GM12878 (cell line): ENCODE measurements at regions not wholly inside any gene's neighbourhood (a gene's known extent, or its start where the extent isn't known, plus 50 kb on each side); places are given as distances from the start of the nearest gene placed in this dataset.

Source experiments
- ATAC-seq: fragments of 200-7000 bp; cut with Tn5 transposase; 3 replicates; pipeline ENCODE4 v1.9.1; 2020; ENCODE audit warnings: mild to moderate bottlenecking, moderate library complexity
- BruUV-seq: library from RNA; stranded (reverse); fragments of 400-500 nt; replicated peaks from 2 replicates; lab custom pipeline; 2021; lab: Mats Ljungman, UMichigan
- CTCF ChIA-PET: fragments of 300-600 bp; sonication (Branson Sonifier 250); formaldehyde crosslinking; extraction: SDS; loops from one replicate; lab custom pipeline; 2021; ENCODE audit warnings: inconsistent platforms; lab: Yijun Ruan, JAX
- POLR2A ChIA-PET: fragments of 350-600 bp; formaldehyde crosslinking; extraction: SDS; loops from one replicate; lab custom pipeline; 2021; ENCODE audit warnings: inconsistent platforms; lab: Charles Lee
- RAD21 ChIA-PET: fragments of 300-600 bp; sonication (Branson Sonifier 250); formaldehyde crosslinking; loops from one replicate; lab custom pipeline; 2023; ENCODE audit warnings: antibody characterized with exemption; ENCODE audit not compliant: unreplicated experiment; lab: Charles Lee
- SMC1A ChIA-PET: fragments of 300-600 bp; sonication (Branson Sonifier 250); formaldehyde crosslinking; loops from one replicate; lab custom pipeline; 2023; ENCODE audit not compliant: unreplicated experiment, uncharacterized antibody; lab: Charles Lee
- DNase-seq: peaks from one replicate; pipeline ENCODE4 v3.0.0-alpha.2; 2011; ENCODE audit warnings: low read depth, low spot score
- FAIRE-seq: peaks from 3 replicates; lab custom pipeline; 2011; peaks lifted over from hg19 to GRCh38; lab: Jason Lieb, UNC
- H2AFZ ChIP-seq: 2 replicates; pipeline ENCODE4 v1.6.0; 2011; ENCODE audit warnings: low read depth, low read length, control low read depth; ENCODE audit not compliant: control insufficient read depth
- H3K27ac ChIP-seq: 2 replicates; pipeline ENCODE4 v1.5.1; 2011; ENCODE audit warnings: control low read depth; ENCODE audit not compliant: control insufficient read depth, insufficient read depth
- H3K27me3 ChIP-seq, 2 experiments: replicated peaks in 1 of 2; 2 replicates each; pipeline versions ENCODE4 v1.6.0 to v1.6.1; 2011; ENCODE audit warnings: low read length in 1 of 2; ENCODE audit not compliant: control insufficient read depth in 2 of 2, insufficient read depth in 2 of 2
- H3K36me3 ChIP-seq, 2 experiments: 2 replicates each; pipeline ENCODE4 v1.5.1; 2011; ENCODE audit warnings: low read length in 1 of 2; ENCODE audit not compliant: control insufficient read depth in 2 of 2, insufficient read depth in 2 of 2
- H3K4me1 ChIP-seq: 2 replicates; pipeline ENCODE4 v1.6.1; 2011; ENCODE audit warnings: mild to moderate bottlenecking, low read length, moderate library complexity, mixed read lengths; ENCODE audit not compliant: control insufficient read depth, insufficient read depth
- H3K4me2 ChIP-seq: 2 replicates; pipeline ENCODE4 v1.6.0; 2011; ENCODE audit warnings: control low read depth; ENCODE audit not compliant: control insufficient read depth, insufficient read depth
- H3K4me3 ChIP-seq: fragments of 200-600 bp; sonication (generic); 2 replicates; pipeline ENCODE4 v1.5.1; 2016
- H3K79me2 ChIP-seq: 2 replicates; pipeline ENCODE4 v1.6.0; 2011; ENCODE audit warnings: low read length; ENCODE audit not compliant: control insufficient read depth, insufficient read depth
- H3K9ac ChIP-seq: 2 replicates; pipeline ENCODE4 v1.8.0; 2011; ENCODE audit warnings: low read length, control low read depth, mixed read lengths; ENCODE audit not compliant: control insufficient read depth, insufficient read depth
- H3K9me3 ChIP-seq: replicated peaks from 3 replicates; pipeline ENCODE4 v1.5.1; 2011; ENCODE audit warnings: mild to moderate bottlenecking, low read length; ENCODE audit not compliant: control insufficient read depth, insufficient read depth
- H4K20me1 ChIP-seq: 2 replicates; pipeline ENCODE4 v1.6.0; 2011; ENCODE audit not compliant: control insufficient read depth, insufficient read depth
- ATF3 ChIP-seq: IDR thresholded peaks from 2 replicates; pipeline ENCODE4 v1.6.1; 2011; ENCODE audit warnings: low read depth, mild to moderate bottlenecking, low read length, moderate library complexity, borderline replicate concordance; ENCODE audit errors: extremely low read depth
- BHLHE40 ChIP-seq, 2 experiments: fragments of 450-650 bp in 1 of 2; IDR thresholded peaks; 2 replicates each; pipeline ENCODE4 v1.6.1; 2011 to 2017; ENCODE audit warnings: low read depth in 2 of 2, borderline replicate concordance in 1 of 2, improper control_type of control experiment in 1 of 2, low read length in 1 of 2, mild to moderate bottlenecking in 1 of 2
- CBX3 ChIP-seq: fragments of 200-600 bp; sonication (generic); IDR thresholded peaks from 2 replicates; pipeline ENCODE4 v1.6.1; 2016; ENCODE audit warnings: low read depth, borderline replicate concordance
- CEBPZ ChIP-seq: fragments of 150-350 bp; IDR thresholded peaks from 2 replicates; pipeline ENCODE4 v1.6.1; 2016; ENCODE audit warnings: low read depth, low read length
- CHD4 ChIP-seq: fragments of 200-600 bp; sonication (generic); IDR thresholded peaks from 2 replicates; pipeline ENCODE4 v1.6.1; 2016; ENCODE audit warnings: mild to moderate bottlenecking
- ETV6 ChIP-seq, 2 experiments: fragments of 450-650 bp in 1 of 2; IDR thresholded peaks in 1 of 2; conservative IDR thresholded peaks in 1 of 2; 2 replicates each; pipeline ENCODE4 v1.6.1; 2014; ENCODE audit warnings: antibody characterized with exemption in 1 of 2, borderline replicate concordance in 1 of 2, low read depth in 1 of 2, mild to moderate bottlenecking in 1 of 2, moderate library complexity in 1 of 2
- KDM1A ChIP-seq: fragments of 200-600 bp; sonication (generic); IDR thresholded peaks from 2 replicates; pipeline ENCODE4 v1.6.1; 2016; ENCODE audit warnings: borderline replicate concordance
- KLF5 ChIP-seq: fragments of 450-650 bp; IDR thresholded peaks from 2 replicates; pipeline ENCODE4 v1.6.1; 2014; ENCODE audit warnings: mild to moderate bottlenecking; ENCODE audit not compliant: partially characterized antibody
- LARP7 ChIP-seq: fragments of 450-650 bp; IDR thresholded peaks from 2 replicates; pipeline ENCODE4 v1.6.1; 2017; ENCODE audit warnings: mild to moderate bottlenecking
- MTA3 ChIP-seq: IDR thresholded peaks from 2 replicates; pipeline ENCODE4 v1.6.1; 2012; ENCODE audit warnings: low read length, inconsistent platforms, borderline replicate concordance
- NR2C1 ChIP-seq: fragments of 450-650 bp; IDR thresholded peaks from 2 replicates; pipeline ENCODE4 v1.6.1; 2017; ENCODE audit warnings: antibody characterized with exemption, mild to moderate bottlenecking, moderate library complexity
- NRF1 ChIP-seq: conservative IDR thresholded peaks from 2 replicates; pipeline ENCODE4 v1.6.1; 2011; ENCODE audit warnings: mild to moderate bottlenecking, low read depth, low read length, improper control_type of control experiment
- PAX5 ChIP-seq: IDR thresholded peaks from 2 replicates; pipeline ENCODE4 v1.6.1; 2011; ENCODE audit warnings: low read depth, low read length, borderline replicate concordance
- RELB ChIP-seq: fragments of 450-650 bp; IDR thresholded peaks from 2 replicates; pipeline ENCODE4 v1.6.1; 2017; ENCODE audit warnings: low read depth, mild to moderate bottlenecking, moderate library complexity
- TBL1XR1 ChIP-seq: IDR thresholded peaks from 2 replicates; pipeline ENCODE4 v1.6.1; 2012; ENCODE audit warnings: low read depth, low read length, improper control_type of control experiment
- TCF7 ChIP-seq: IDR thresholded peaks from 2 replicates; pipeline ENCODE4 v1.6.1; 2014; ENCODE audit warnings: antibody characterized with exemption, borderline replicate concordance
- WRNIP1 ChIP-seq: IDR thresholded peaks from 2 replicates; pipeline ENCODE4 v1.6.1; 2011; ENCODE audit warnings: low read depth, low read length, improper control_type of control experiment, borderline replicate concordance
- YY1 ChIP-seq: IDR thresholded peaks from 2 replicates; pipeline ENCODE4 v1.6.1; 2011; ENCODE audit warnings: low read depth, mild to moderate bottlenecking, low read length
- ZNF24 ChIP-seq: fragments of 450-650 bp; IDR thresholded peaks from 2 replicates; pipeline ENCODE4 v1.6.1; 2017; ENCODE audit warnings: antibody characterized with exemption, mild to moderate bottlenecking
- WGBS: methylation state at CpG from one replicate; pipeline ENCODE4 v1.1.6; 2016; ENCODE audit warnings: low lambda C conversion rate; ENCODE audit not compliant: insufficient replicate concordance, insufficient coverage; ENCODE audit errors: missing lambda C conversion rate; 5-methylcytosine and 5-hydroxymethylcytosine counted together
- in situ Hi-C: fragments of 300-500 bp; cut with MboI; formaldehyde crosslinking; loops from 9 replicates; pipeline ENCODE4 v1.14.3; 2018; ENCODE audit warnings: mixed read lengths
- intact Hi-C: fragments of 100-400 bp; cut with micrococcal nuclease; formaldehyde crosslinking; loops from one replicate; pipeline ENCODE4 v1.14.2; 2022; ENCODE audit not compliant: unreplicated experiment

- H3K9ac ChIP-seq = no peak overlapping the region
- H3K4me3 ChIP-seq = no peak overlapping the region
- CTCF ChIA-PET = no interaction called here
- no peak for FAIRE-seq
- SMC1A ChIA-PET = no interaction called here
- RAD21 ChIA-PET = no interaction called here
- no peak for ATAC-seq
- no peaks in the 10 kb centered on the region for H3K79me2 ChIP-seq
- BruUV-seq = no TSS peak
- no peak overlapping the region for H3K4me2 ChIP-seq
- no peaks in the 10 kb centered on the region; the same call in 1 of the 3 replicates for H3K9me3 ChIP-seq
- no peak for DNase-seq
- no peaks in the 10 kb centered on the region for H4K20me1 ChIP-seq
- TF ChIP-seq RELB (no peak), CHD4 (no peak), CBX3 (no peak), CEBPZ (no peak), ZNF24 (no peak), BHLHE40 (IDR thresholded peaks at IDR 0.05; ENCODE audit: borderline replicate concordance in 1 of 2, low read depth in 2 of 2, low read length in 1 of 2) (no peak), PAX5 (no peak), LARP7 (no peak), WRNIP1 (no peak), ETV6 (conservative IDR thresholded peaks at IDR 0.05 in 1 of 2, IDR thresholded peaks at IDR 0.05 in 1 of 2; ENCODE audit: borderline replicate concordance in 1 of 2, low read depth in 1 of 2) (no peak), ATF3 (no peak), YY1 (no peak), NR2C1 (no peak), MTA3 (no peak), KDM1A (no peak), KLF5 (no peak), TCF7 (no peak), NRF1 (no peak), TBL1XR1 (no peak)
- H3K4me1 ChIP-seq = no peaks in the 10 kb centered on the region
- intact Hi-C loops (no loop called here), in situ Hi-C loops (no loop called here)
- no peak overlapping the region for H2AFZ ChIP-seq
- H3K27ac ChIP-seq = no peak overlapping the region
- H3K27me3 ChIP-seq = no peaks in the 10 kb centered on the region
- no peaks in the 10 kb centered on the region for H3K36me3 ChIP-seq
- POLR2A ChIA-PET = no interaction called here
- WGBS = 10% methylated on average over 4 of the region's 4 CpGs
Observed at GRCh38 chr3:13715167-13715954, 164.5 kb downstream of the WNT7A start.
